ENCODE measurements at regions not wholly inside any gene's neighbourhood (a gene's known extent, or its start where the extent isn't known, plus 50 kb on each side); places are given as distances from the start of the nearest gene placed in this dataset.

DNA sequence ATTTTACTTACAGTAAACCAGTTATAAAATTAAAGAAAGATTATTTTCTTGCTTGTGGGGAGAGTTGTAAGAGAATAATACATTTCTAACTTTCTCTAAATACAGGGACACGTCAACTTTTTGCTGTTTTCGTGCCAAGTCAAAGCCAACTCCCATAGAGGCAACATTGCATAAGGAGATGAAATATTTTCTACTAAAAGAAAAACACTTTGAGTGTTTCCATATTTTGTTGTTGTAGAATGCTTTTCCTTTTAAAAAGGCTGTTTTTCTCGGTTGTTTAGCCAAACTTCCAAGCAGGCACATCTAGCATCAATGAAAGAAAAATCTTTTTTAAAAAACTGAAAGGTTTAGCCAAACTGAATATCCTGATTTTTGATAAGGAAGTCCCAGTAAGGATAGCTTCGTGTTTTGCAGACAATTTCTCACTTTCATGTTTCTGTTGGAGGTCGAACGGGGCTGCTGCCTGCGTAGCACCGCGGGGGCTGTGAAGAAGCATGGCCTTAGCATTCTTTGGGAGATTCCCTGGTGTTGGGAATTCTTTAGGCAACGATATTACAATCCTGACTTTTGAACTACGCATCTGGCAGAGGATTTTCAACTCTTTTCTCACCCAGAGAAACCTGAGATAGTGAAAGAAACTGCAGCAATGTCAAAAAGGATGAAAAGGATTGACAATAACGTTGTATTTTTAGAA lies 108.1 kb upstream of the FBXL7 start:
- H2BK12ac ChIP-seq (ENCODE audit: low read length), result no peak overlapping the region
- H3K79me2 ChIP-seq (ENCODE audit: control insufficient read depth, insufficient read depth, low read length, poor library complexity), result no peaks in the 10 kb centered on the region
- H2BK120ac ChIP-seq (ENCODE audit: insufficient read depth, low read length, poor library complexity), result no peak overlapping the region
- H3K4me3 ChIP-seq (ENCODE audit: low read depth, low read length), result no peak overlapping the region
- H3K9ac ChIP-seq (ENCODE audit: low read length), result no peak overlapping the region
- no peak overlapping the region for H4K8ac ChIP-seq (ENCODE audit: low read depth, low read length)
- no peaks in the 10 kb centered on the region for H3K79me1 ChIP-seq (ENCODE audit: low read length)
- no peaks in the 10 kb centered on the region for H3K36me3 ChIP-seq (ENCODE audit: control insufficient read depth in 1 of 2, insufficient read depth in 2 of 2, low read length in 2 of 2)
- DNase-seq, result no peak
- no peak overlapping the region for H2BK5ac ChIP-seq (ENCODE audit: low read depth, low read length, poor library complexity)
- H2AFZ ChIP-seq (ENCODE audit: insufficient read depth, low read length, poor library complexity), result no peak overlapping the region
- H4K12ac ChIP-seq (ENCODE audit: low read depth, low read length), result no peak overlapping the region
- H3K4ac ChIP-seq (ENCODE audit: low read depth, low read length), result no peak overlapping the region
- no CpG with 5 or more reads among the region's 12 CpGs for WGBS (ENCODE audit: extremely low coverage, insufficient coverage, insufficient read length)
- no peaks in the 10 kb centered on the region for H3K27me3 ChIP-seq (ENCODE audit: insufficient read depth, low read length)
- H3K18ac ChIP-seq (ENCODE audit: low read length), result no peak overlapping the region
- no peaks in the 10 kb centered on the region for H3K9me3 ChIP-seq (ENCODE audit: insufficient read depth, low read depth, low read length)
- H3K27ac ChIP-seq (ENCODE audit: low read depth, low read length), result no peak overlapping the region
- no peak overlapping the region for H3K23ac ChIP-seq (ENCODE audit: low read length)
- H2AK5ac ChIP-seq (ENCODE audit: low read length), result no peak overlapping the region
- H3K4me2 ChIP-seq (ENCODE audit: low read length), result no peak overlapping the region
- H3K14ac ChIP-seq (ENCODE audit: low read length), result no peak overlapping the region
- no peaks in the 10 kb centered on the region for H3K4me1 ChIP-seq (ENCODE audit: control insufficient read depth in 1 of 2, insufficient read depth in 2 of 2, low read length in 2 of 2)
- no peak overlapping the region for H4K91ac ChIP-seq (ENCODE audit: low read depth, low read length)

DNA sequence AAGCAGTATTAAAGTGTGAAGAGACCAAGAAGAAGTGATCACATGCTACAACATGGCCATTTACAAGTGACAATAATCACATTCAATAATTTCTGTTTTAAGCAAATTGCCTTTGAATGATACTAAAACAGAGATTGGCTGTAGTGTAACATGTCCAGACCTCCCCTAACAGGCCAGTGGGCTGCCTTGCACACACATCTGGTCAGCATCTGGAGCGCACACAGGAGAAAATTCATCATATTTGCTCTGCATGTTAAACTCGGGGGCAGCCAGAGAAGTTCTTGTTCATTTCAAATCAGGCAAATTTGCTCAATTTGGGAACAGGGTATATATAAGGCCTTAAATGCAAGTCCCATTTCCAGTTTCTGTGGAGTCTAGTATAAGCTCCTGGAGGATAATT lies 111.1 kb upstream of the FBXL7 start:
- H3K23ac ChIP-seq (ENCODE audit: low read length), result no peak overlapping the region
- no peak overlapping the region for H3K18ac ChIP-seq (ENCODE audit: low read length)
- no peak overlapping the region for H3K9ac ChIP-seq (ENCODE audit: low read length)
- no peak overlapping the region for H3K14ac ChIP-seq (ENCODE audit: low read length)
- H4K91ac ChIP-seq (ENCODE audit: low read depth, low read length), result no peak overlapping the region
- no peak for DNase-seq
- H3K36me3 ChIP-seq (ENCODE audit: control insufficient read depth in 1 of 2, insufficient read depth in 2 of 2, low read length in 2 of 2), result no peaks in the 10 kb centered on the region
- no peak overlapping the region for H2AFZ ChIP-seq (ENCODE audit: insufficient read depth, low read length, poor library complexity)
- H3K27me3 ChIP-seq (ENCODE audit: insufficient read depth, low read length), result no peaks in the 10 kb centered on the region
- no peaks in the 10 kb centered on the region for H3K79me1 ChIP-seq (ENCODE audit: low read length)
- no peak overlapping the region for H3K4ac ChIP-seq (ENCODE audit: low read depth, low read length)
- no peak overlapping the region for H2AK5ac ChIP-seq (ENCODE audit: low read length)
- no peak overlapping the region for H3K27ac ChIP-seq (ENCODE audit: low read depth, low read length)
- H3K4me1 ChIP-seq (ENCODE audit: control insufficient read depth in 1 of 2, insufficient read depth in 2 of 2, low read length in 2 of 2), result peaks cover 0 to 3% of the 10 kb centered on the region in 2 experiments
- no CpG with 5 or more reads among the region's 2 CpGs for WGBS (ENCODE audit: extremely low coverage, insufficient coverage, insufficient read length)
- no peaks in the 10 kb centered on the region for H3K9me3 ChIP-seq (ENCODE audit: insufficient read depth, low read depth, low read length)
- H3K4me3 ChIP-seq (ENCODE audit: low read depth, low read length), result no peak overlapping the region
- H3K79me2 ChIP-seq (ENCODE audit: control insufficient read depth, insufficient read depth, low read length, poor library complexity), result no peaks in the 10 kb centered on the region
- no peak overlapping the region for H2BK12ac ChIP-seq (ENCODE audit: low read length)
- H2BK120ac ChIP-seq (ENCODE audit: insufficient read depth, low read length, poor library complexity), result no peak overlapping the region
- no peak overlapping the region for H2BK5ac ChIP-seq (ENCODE audit: low read depth, low read length, poor library complexity)
- no peak overlapping the region for H3K4me2 ChIP-seq (ENCODE audit: low read length)
- no peak overlapping the region for H4K12ac ChIP-seq (ENCODE audit: low read depth, low read length)
- H4K8ac ChIP-seq (ENCODE audit: low read depth, low read length), result no peak overlapping the region

DNA sequence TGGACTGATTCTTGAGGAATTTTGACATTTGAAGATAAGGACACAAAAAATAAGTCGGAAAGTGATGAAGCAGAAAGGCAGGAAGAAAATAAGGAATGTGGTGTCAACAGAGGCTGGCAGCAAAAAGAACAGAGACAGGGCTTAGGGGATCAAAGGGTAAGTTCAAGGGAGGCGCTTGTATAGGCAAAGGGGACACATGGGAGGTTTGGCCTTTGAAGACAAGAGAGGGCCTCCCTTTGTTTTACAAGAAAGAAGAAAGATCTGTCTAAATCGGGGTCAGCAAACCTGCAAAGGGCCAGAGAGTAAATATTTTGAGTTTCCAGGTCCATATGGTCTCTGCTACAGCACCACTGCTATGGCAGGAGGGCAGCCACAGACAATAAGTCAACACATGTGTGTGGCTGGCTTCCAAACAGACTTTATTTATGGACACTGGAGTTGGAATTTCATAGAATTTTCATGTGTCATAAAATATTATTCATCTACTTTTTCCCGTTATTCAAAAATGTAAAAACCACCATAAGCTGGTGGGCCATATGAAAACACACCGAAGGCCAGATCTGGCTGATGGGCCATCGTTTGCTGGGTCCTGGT lies 112.0 kb upstream of the FBXL7 start:
- Histone ChIP-seq H3K4me2 (ENCODE audit: low read length) (no peak overlapping the region), H4K8ac (ENCODE audit: low read depth, low read length) (no peak overlapping the region), H4K91ac (ENCODE audit: low read depth, low read length) (no peak overlapping the region), H2AK5ac (ENCODE audit: low read length) (no peak overlapping the region), H3K79me1 (ENCODE audit: low read length) (no peaks in the 10 kb centered on the region), H2BK120ac (ENCODE audit: insufficient read depth, low read length, poor library complexity) (no peak overlapping the region), H3K4ac (ENCODE audit: low read depth, low read length) (no peak overlapping the region), H3K4me1 (ENCODE audit: control insufficient read depth in 1 of 2, insufficient read depth in 2 of 2, low read length in 2 of 2) (peaks cover 0 to 3% of the 10 kb centered on the region in 2 experiments), H3K9me3 (ENCODE audit: insufficient read depth, low read depth, low read length) (no peaks in the 10 kb centered on the region), H4K12ac (ENCODE audit: low read depth, low read length) (no peak overlapping the region), H3K14ac (ENCODE audit: low read length) (no peak overlapping the region), H3K23ac (ENCODE audit: low read length) (no peak overlapping the region), H2AFZ (ENCODE audit: insufficient read depth, low read length, poor library complexity) (no peak overlapping the region), H2BK12ac (ENCODE audit: low read length) (no peak overlapping the region), H3K27me3 (ENCODE audit: insufficient read depth, low read length) (no peaks in the 10 kb centered on the region), H3K79me2 (ENCODE audit: control insufficient read depth, insufficient read depth, low read length, poor library complexity) (no peaks in the 10 kb centered on the region), H3K27ac (ENCODE audit: low read depth, low read length) (no peak overlapping the region), H3K9ac (ENCODE audit: low read length) (no peak overlapping the region), H3K36me3 (ENCODE audit: control insufficient read depth in 1 of 2, insufficient read depth in 2 of 2, low read length in 2 of 2) (no peaks in the 10 kb centered on the region), H3K4me3 (ENCODE audit: low read depth, low read length) (no peak overlapping the region), H2BK5ac (ENCODE audit: low read depth, low read length, poor library complexity) (no peak overlapping the region), H3K18ac (ENCODE audit: low read length) (no peak overlapping the region)
- WGBS (ENCODE audit: extremely low coverage, insufficient coverage, insufficient read length), result no CpG with 5 or more reads among the region's 6 CpGs
- DNase-seq, result no peak

DNA sequence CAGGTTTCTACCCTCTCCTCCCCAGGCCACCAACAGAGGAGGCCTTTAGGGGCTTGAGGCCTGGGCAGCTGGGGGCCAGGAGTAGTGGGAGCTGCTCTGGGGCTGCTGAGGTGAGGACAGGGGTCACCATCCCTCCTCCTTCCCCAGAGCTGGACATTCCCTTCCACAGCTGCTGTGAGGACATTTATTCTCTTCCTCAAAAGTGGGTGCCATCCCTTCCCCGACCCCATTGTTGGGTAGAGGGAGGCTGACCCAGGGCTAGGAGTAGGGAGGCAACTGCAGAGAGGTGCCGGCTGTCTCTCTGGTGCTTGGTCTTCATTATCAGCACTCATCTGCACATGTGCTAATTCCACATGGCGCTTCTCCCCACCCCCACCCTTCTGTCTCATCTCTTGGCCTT lies 113.9 kb upstream of the FBXL7 start:
- H4K8ac ChIP-seq (ENCODE audit: low read depth, low read length), result no peak overlapping the region

More for the DNA sequence above, 113.9 kb upstream of the FBXL7 start:
- Histone ChIP-seq H3K4me2 (ENCODE audit: low read length) (no peak overlapping the region), H3K9me3 (ENCODE audit: insufficient read depth, low read depth, low read length) (no peaks in the 10 kb centered on the region), H2BK120ac (ENCODE audit: insufficient read depth, low read length, poor library complexity) (no peak overlapping the region), H3K18ac (ENCODE audit: low read length) (no peak overlapping the region), H3K9ac (ENCODE audit: low read length) (no peak overlapping the region), H3K27ac (ENCODE audit: low read depth, low read length) (no peak overlapping the region), H2BK5ac (ENCODE audit: low read depth, low read length, poor library complexity) (no peak overlapping the region), H3K79me2 (ENCODE audit: control insufficient read depth, insufficient read depth, low read length, poor library complexity) (no peaks in the 10 kb centered on the region), H3K27me3 (ENCODE audit: insufficient read depth, low read length) (no peaks in the 10 kb centered on the region), H3K4me3 (ENCODE audit: low read depth, low read length) (no peak overlapping the region), H4K12ac (ENCODE audit: low read depth, low read length) (no peak overlapping the region), H3K4ac (ENCODE audit: low read depth, low read length) (no peak overlapping the region), H3K4me1 (ENCODE audit: control insufficient read depth in 1 of 2, insufficient read depth in 2 of 2, low read length in 2 of 2) (peaks cover 0 to 3% of the 10 kb centered on the region in 2 experiments), H3K14ac (ENCODE audit: low read length) (no peak overlapping the region), H4K91ac (ENCODE audit: low read depth, low read length) (no peak overlapping the region), H3K23ac (ENCODE audit: low read length) (no peak overlapping the region), H2AK5ac (ENCODE audit: low read length) (no peak overlapping the region), H2BK12ac (ENCODE audit: low read length) (no peak overlapping the region), H2AFZ (ENCODE audit: insufficient read depth, low read length, poor library complexity) (no peak overlapping the region), H3K79me1 (ENCODE audit: low read length) (no peaks in the 10 kb centered on the region), H3K36me3 (ENCODE audit: control insufficient read depth in 1 of 2, insufficient read depth in 2 of 2, low read length in 2 of 2) (no peaks in the 10 kb centered on the region)
- DNase-seq, result no peak
- no CpG with 5 or more reads among the region's 3 CpGs for WGBS (ENCODE audit: extremely low coverage, insufficient coverage, insufficient read length)
